ENCODE measurements at regions not wholly inside any gene's neighbourhood (a gene's known extent, or its start where the extent isn't known, plus 50 kb on each side); places are given as distances from the start of the nearest gene placed in this dataset.

DNA sequence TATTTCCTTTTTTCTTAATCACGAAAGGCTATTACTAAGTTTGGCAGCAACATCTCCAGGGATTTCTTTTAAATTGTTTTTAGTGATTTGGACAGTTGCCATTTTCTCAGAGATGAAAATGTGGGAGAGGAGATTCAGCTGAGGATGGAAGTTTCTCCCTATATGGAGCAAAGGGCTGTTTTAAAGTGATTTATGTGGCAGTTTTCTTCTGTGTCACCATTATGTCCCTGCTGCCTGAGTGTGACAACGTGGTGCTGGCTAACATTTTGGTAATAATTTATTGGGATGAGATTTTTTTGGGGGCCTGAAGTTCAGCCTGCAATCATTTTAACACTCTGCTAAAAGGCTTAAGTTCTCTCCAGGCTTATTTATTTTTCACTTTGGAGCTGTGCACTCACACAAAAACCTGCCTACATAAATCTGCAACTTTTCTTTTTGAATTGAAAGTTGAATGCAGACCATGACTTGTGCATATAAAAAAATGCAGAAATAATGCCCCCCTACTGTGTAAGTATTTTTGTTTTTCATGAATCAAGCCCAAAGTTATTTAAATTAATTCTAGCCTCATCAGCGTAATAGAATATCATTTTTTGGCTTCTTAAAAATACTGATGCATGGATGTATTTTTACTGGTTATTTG is 210.9 kb downstream of the ZIC1 start:
- Histone ChIP-seq H3K4me1 (no peaks in the 10 kb centered on the region), H3K27ac (no peak overlapping the region), H3K9me3 (no peaks in the 10 kb centered on the region), H3K27me3 (no peaks in the 10 kb centered on the region), H3K36me3 (ENCODE audit: low read depth, missing control alignments) (no peaks in the 10 kb centered on the region), H3K4me3 (no peak overlapping the region)
- 50 to 53% methylated on average over 3 of the region's 3 CpGs for WGBS, 2 donors
- TF ChIP-seq, protein P1, sequence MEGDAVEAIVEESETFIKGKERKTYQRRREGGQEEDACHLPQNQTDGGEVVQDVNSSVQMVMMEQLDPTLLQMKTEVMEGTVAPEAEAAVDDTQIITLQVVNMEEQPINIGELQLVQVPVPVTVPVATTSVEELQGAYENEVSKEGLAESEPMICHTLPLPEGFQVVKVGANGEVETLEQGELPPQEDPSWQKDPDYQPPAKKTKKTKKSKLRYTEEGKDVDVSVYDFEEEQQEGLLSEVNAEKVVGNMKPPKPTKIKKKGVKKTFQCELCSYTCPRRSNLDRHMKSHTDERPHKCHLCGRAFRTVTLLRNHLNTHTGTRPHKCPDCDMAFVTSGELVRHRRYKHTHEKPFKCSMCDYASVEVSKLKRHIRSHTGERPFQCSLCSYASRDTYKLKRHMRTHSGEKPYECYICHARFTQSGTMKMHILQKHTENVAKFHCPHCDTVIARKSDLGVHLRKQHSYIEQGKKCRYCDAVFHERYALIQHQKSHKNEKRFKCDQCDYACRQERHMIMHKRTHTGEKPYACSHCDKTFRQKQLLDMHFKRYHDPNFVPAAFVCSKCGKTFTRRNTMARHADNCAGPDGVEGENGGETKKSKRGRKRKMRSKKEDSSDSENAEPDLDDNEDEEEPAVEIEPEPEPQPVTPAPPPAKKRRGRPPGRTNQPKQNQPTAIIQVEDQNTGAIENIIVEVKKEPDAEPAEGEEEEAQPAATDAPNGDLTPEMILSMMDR (IDR thresholded peaks at IDR 0.05), result no peak
- no peak for TF ChIP-seq POLR2A (IDR thresholded peaks at IDR 0.05)
- intact Hi-C loops (cut with DNase I; ENCODE audit: low total_unique reads), result no loop called here
- no peak for DNase-seq

DNA sequence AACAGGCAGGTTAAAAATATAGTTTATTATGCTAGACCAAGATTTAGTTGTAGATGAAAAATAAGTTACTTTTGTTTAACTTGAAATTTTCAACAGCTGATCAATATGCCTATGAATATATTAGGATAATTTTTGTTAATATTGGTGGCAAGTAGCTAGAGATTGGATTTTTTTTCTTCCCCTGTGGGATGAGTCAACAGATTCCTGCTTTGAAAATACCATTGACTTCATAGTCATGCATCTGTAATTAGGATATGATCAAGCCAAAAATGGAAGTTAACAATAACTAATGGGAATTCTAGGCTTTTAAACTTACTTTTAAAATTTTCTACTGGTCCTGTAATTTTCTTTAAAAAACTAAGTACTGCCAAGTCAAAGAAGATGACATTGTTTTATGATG is 211.7 kb downstream of the ZIC1 start:
- TF ChIP-seq, protein P1 (IDR thresholded peaks at IDR 0.05), result no peak
- no peak for TF ChIP-seq POLR2A (IDR thresholded peaks at IDR 0.05)

DNA sequence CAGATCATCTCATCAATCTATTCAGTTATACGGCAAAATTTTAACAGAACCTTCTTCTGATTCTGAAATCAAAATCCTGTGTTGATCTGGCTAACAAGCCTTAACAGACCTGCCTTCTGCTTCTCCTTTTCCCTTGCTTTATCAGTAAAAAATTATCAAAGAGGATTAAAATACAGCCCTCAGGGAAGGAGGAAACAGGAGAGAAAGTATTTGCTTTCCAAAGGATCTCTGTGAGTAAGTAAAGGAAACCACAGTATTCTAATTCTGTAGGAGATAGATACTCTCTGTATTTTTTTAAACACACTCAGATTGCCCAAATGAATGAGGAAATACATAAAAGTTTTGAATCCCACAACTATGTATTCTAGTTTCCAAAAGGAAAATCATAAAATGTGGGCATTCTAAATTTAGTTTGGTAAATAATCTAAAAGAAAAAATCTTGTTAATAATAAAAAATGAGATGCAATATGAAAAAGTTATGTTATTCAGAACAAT is 221.8 kb downstream of the ZIC1 start:
- Histone ChIP-seq H3K4me3 (no peak overlapping the region), H3K27ac (no peak overlapping the region), H3K9me3 (no peaks in the 10 kb centered on the region), H3K27me3 (no peaks in the 10 kb centered on the region), H3K4me1 (no peaks in the 10 kb centered on the region), H3K36me3 (ENCODE audit: low read depth, missing control alignments) (no peaks in the 10 kb centered on the region)
- intact Hi-C loops (cut with DNase I; ENCODE audit: low total_unique reads), result no loop called here
- 95 to 97% methylated on average over 1 of the region's 1 CpG for WGBS, 2 donors
- no peak for DNase-seq
- no peak for TF ChIP-seq POLR2A (IDR thresholded peaks at IDR 0.05)
- TF ChIP-seq, protein P1 (IDR thresholded peaks at IDR 0.05), result no peak

More for the DNA sequence above, 211.7 kb downstream of the ZIC1 start:
- Histone ChIP-seq H3K27me3 (no peaks in the 10 kb centered on the region), H3K9me3 (no peaks in the 10 kb centered on the region), H3K27ac (no peak overlapping the region), H3K4me3 (no peak overlapping the region), H3K4me1 (no peaks in the 10 kb centered on the region), H3K36me3 (ENCODE audit: low read depth, missing control alignments) (no peaks in the 10 kb centered on the region)
- no peak for DNase-seq
- intact Hi-C loops (cut with DNase I; ENCODE audit: low total_unique reads), result no loop called here

DNA sequence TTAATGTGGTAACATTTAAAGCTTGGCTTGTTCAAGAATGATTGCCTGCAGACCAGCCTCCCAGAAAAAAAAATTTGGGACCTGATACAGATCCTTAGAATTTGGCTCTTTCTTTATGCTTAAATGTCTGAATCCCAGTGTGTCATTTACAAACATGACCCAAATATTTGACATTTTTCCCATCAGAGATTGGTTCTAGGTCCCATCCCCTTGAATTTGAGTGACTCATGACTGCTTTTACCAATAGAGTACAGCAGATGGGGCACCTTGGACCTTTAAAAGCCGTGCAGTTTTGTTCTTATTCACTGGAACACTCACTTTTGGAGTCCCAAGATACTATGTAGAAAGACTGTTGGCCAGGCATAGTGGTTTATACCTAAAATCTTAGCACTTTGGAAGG is 231.6 kb downstream of the ZIC1 start:
- Histone ChIP-seq H3K27ac (no peak overlapping the region), H3K4me1 (no peaks in the 10 kb centered on the region), H3K36me3 (ENCODE audit: low read depth, missing control alignments) (no peaks in the 10 kb centered on the region), H3K4me3 (no peak overlapping the region), H3K9me3 (no peaks in the 10 kb centered on the region), H3K27me3 (no peaks in the 10 kb centered on the region)
- TF ChIP-seq POLR2A (IDR thresholded peaks at IDR 0.05), result no peak
- TF ChIP-seq, protein P1 (IDR thresholded peaks at IDR 0.05), result no peak
- no peak for DNase-seq
- WGBS, 2 donors, result 85 to 90% methylated on average over 1 of the region's 1 CpG
- intact Hi-C loops (cut with DNase I; ENCODE audit: low total_unique reads), result no loop called here

DNA sequence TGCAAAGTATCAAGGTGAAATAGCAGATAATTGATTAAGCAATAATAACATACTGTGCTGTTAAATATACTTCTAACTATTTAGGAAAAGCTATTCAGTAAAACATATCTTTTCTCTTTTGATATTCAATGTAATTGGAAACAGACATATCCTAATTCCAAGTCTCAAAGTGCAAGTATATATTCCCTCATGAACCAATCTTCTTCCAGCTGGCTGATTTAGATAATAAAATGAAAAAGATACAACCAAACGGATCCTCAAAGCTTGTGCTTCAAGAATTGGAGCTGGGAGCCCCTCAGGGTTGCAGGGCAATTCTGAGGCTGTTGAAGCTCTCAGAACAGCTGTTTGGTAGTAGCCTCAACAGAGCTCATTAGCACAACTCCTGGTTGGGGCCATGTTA is 236.6 kb downstream of the ZIC1 start:
- Histone ChIP-seq H3K27me3 (no peaks in the 10 kb centered on the region), H3K36me3 (ENCODE audit: low read depth, missing control alignments) (no peaks in the 10 kb centered on the region), H3K27ac (no peak overlapping the region), H3K9me3 (no peaks in the 10 kb centered on the region), H3K4me1 (no peaks in the 10 kb centered on the region), H3K4me3 (no peak overlapping the region)
- intact Hi-C loops (cut with DNase I; ENCODE audit: low total_unique reads), result no loop called here
- no peak for DNase-seq
- TF ChIP-seq, protein P1 (IDR thresholded peaks at IDR 0.05), result no peak
- TF ChIP-seq POLR2A (IDR thresholded peaks at IDR 0.05), result no peak
- 61 to 71% methylated on average over 1 of the region's 1 CpG for WGBS, 2 donors
